ENCODE measurements at regions not wholly inside any gene's neighbourhood (a gene's known extent, or its start where the extent isn't known, plus 50 kb on each side); places are given as distances from the start of the nearest gene placed in this dataset.

GRCh38 chr15:35741395-35741794, 195.4 kb upstream of the DPH6 start:
- no peak for TF ChIP-seq ZFX (IDR thresholded peaks at IDR 0.05; ENCODE audit: borderline replicate concordance)
- TF ChIP-seq CTCF (IDR thresholded peaks at IDR 0.05), result no peak
- no peak overlapping the region for H3K27ac ChIP-seq

GRCh38 chr15:35741881-35742280, 195.9 kb upstream of the DPH6 start:
- TF ChIP-seq ZFX (IDR thresholded peaks at IDR 0.05; ENCODE audit: borderline replicate concordance) (no peak), CTCF (IDR thresholded peaks at IDR 0.05) (no peak)
- no peak overlapping the region for H3K27ac ChIP-seq

- TF ChIP-seq CTCF (IDR thresholded peaks at IDR 0.05) (no peak), ZFX (IDR thresholded peaks at IDR 0.05; ENCODE audit: borderline replicate concordance) (no peak)
- H3K27ac ChIP-seq, result no peak overlapping the region
Measured at GRCh38 chr15:35743321-35743720, 197.4 kb upstream of the DPH6 start.

GRCh38 chr15:35746121-35746520, 200.2 kb upstream of the DPH6 start:
- TF ChIP-seq ZFX (IDR thresholded peaks at IDR 0.05; ENCODE audit: borderline replicate concordance) (no peak), CTCF (IDR thresholded peaks at IDR 0.05) (no peak)
- no peak overlapping the region for H3K27ac ChIP-seq

GRCh38 chr15:35748105-35748504, 202.1 kb upstream of the DPH6 start:
- no peak overlapping the region for H3K27ac ChIP-seq
- TF ChIP-seq CTCF (IDR thresholded peaks at IDR 0.05), result no peak
- TF ChIP-seq ZFX (IDR thresholded peaks at IDR 0.05; ENCODE audit: borderline replicate concordance), result no peak

DNA sequence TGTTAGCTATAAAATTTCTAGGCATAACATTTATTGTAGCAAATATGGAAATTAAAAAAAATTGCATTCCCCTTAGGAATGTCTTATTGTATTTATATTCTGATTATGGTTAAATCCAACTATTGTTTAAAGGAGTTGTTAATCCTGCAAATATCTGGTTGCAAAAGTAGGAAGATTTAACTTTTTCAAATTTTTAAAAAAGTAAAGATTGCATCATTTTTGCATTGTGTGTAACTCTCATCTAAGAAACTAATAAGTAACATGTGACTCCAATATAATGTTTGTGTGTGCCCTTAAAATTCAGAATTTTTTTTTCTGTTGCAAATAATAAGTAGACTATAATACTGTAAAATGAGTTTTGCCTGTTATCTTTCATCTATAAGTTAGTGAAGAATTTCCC, 204.1 kb upstream of the DPH6 start:
- TF ChIP-seq CTCF (IDR thresholded peaks at IDR 0.05) (no peak), ZFX (IDR thresholded peaks at IDR 0.05; ENCODE audit: borderline replicate concordance) (no peak)
- no peak overlapping the region for H3K27ac ChIP-seq

GRCh38 chr15:35751413-35752133, 205.6 kb upstream of the DPH6 start:
- TF ChIP-seq CTCF (IDR thresholded peaks at IDR 0.05), result peak; percentile 84
- TF ChIP-seq ZFX (IDR thresholded peaks at IDR 0.05; ENCODE audit: borderline replicate concordance), result no peak

More at GRCh38 chr15:35751413-35752133, 205.6 kb upstream of the DPH6 start:
- no peak overlapping the region for H3K27ac ChIP-seq

Data from 22Rv1 (cell line).